B cell (primary cell): ENCODE measurements at regions not wholly inside any gene's neighbourhood (a gene's known extent, or its start where the extent isn't known, plus 50 kb on each side); places are given as distances from the start of the nearest gene placed in this dataset.

Experiments used
- ATAC-seq: fragments of 200-7000 bp; cut with Tn5 transposase; one replicate; pipeline ENCODE4 v1.10.0; 2021; ENCODE audit warnings: low read depth, mild to moderate bottlenecking, moderate number of reproducible peaks, moderate library complexity
- CTCF ChIA-PET: fragments of 350-600 bp; sonication (Branson Sonifier 250); formaldehyde crosslinking; loops from one replicate; lab custom pipeline; 2021; ENCODE audit warnings: antibody characterized with exemption, inconsistent platforms; lab: Charles Lee
- POLR2A ChIA-PET: fragments of 350-600 bp; sonication (Branson Sonifier 250); formaldehyde crosslinking; loops from one replicate; lab custom pipeline; 2021; ENCODE audit warnings: antibody characterized with exemption; lab: Charles Lee
- DNase-seq: peaks from one replicate; pipeline ENCODE4 v3.0.0; 2013
- H2AFZ ChIP-seq: 2 replicates; pipeline ENCODE4 v1.6.1; 2012; ENCODE audit warnings: mild to moderate bottlenecking, low read depth, low read length; ENCODE audit not compliant: insufficient read depth, poor library complexity, severe bottlenecking
- H3K27ac ChIP-seq, 2 donors: 1 replicate in 1 of 2; 2 replicates in 1 of 2; pipeline ENCODE4 v1.5.1; 2012 to 2013; ENCODE audit warnings: low read length in 2 of 2, mild to moderate bottlenecking in 2 of 2, moderate library complexity in 1 of 2
- H3K27me3 ChIP-seq, 4 experiments: fragments of 200-600 bp in 1 of 4; sonication (generic) in 1 of 4; replicated peaks in 1 of 4; 1 replicate in 2 of 4; 2 replicates in 2 of 4; pipeline versions ENCODE4 v1.6.1 to v1.7.0; 2013 to 2016; ENCODE audit warnings: low read length in 3 of 4, mild to moderate bottlenecking in 2 of 4, mixed read lengths in 1 of 4, moderate library complexity in 1 of 4; ENCODE audit not compliant: insufficient read depth in 4 of 4, control insufficient read depth in 3 of 4; ENCODE audit errors: control extremely low read depth in 1 of 4
- H3K36me3 ChIP-seq, 2 experiments: replicated peaks in 1 of 2; 1 replicate in 1 of 2; 2 replicates in 1 of 2; pipeline versions ENCODE4 v1.6.1 to v1.7.1; 2013; ENCODE audit warnings: low read length in 1 of 2; ENCODE audit not compliant: insufficient read depth in 2 of 2, control insufficient read depth in 1 of 2; ENCODE audit errors: control extremely low read depth in 1 of 2, extremely low read depth in 1 of 2
- H3K4me1 ChIP-seq, 2 donors: fragments of 200-600 bp in 1 of 2; sonication (generic) in 1 of 2; 1 replicate in 1 of 2; 2 replicates in 1 of 2; pipeline versions ENCODE4 v1.5.1 to v1.6.1; 2013 to 2017; ENCODE audit warnings: low read length in 2 of 2; ENCODE audit not compliant: control insufficient read depth in 2 of 2, insufficient read depth in 2 of 2
- H3K4me2 ChIP-seq: replicated peaks from 2 replicates; pipeline ENCODE3; 2012; ENCODE audit warnings: mild to moderate bottlenecking, low read depth, low read length; ENCODE audit not compliant: poor library complexity, severe bottlenecking
- H3K4me3 ChIP-seq, 5 experiments: fragments of 200-600 bp in 1 of 5; sonication (generic) in 1 of 5; 1 replicate in 3 of 5; 2 replicates in 2 of 5; pipeline versions ENCODE4 v1.5.1 to v1.7.0; 2011 to 2016; ENCODE audit warnings: low read length in 4 of 5, mild to moderate bottlenecking in 4 of 5, low read depth in 2 of 5, control low read depth in 1 of 5, moderate library complexity in 1 of 5; ENCODE audit not compliant: insufficient read depth in 1 of 5; ENCODE audit errors: control extremely low read depth in 1 of 5, extremely low read depth in 1 of 5
- H3K79me2 ChIP-seq: fragments of 200-600 bp; sonication (generic); one replicate; pipeline ENCODE4 v1.6.0; 2016; ENCODE audit warnings: low read length; ENCODE audit not compliant: control insufficient read depth, insufficient read depth
- H3K9ac ChIP-seq: fragments of 200-600 bp; sonication (generic); 2 replicates; pipeline ENCODE4 v1.6.1; 2017; ENCODE audit warnings: mild to moderate bottlenecking, low read length, moderate library complexity
- H3K9me3 ChIP-seq, 3 donors: one replicate each; pipeline versions ENCODE4 v1.6.1 to v1.7.1; 2013; ENCODE audit warnings: low read length in 2 of 3; ENCODE audit not compliant: control insufficient read depth in 2 of 3, insufficient read depth in 1 of 3; ENCODE audit errors: control extremely low read depth in 1 of 3
- H4K20me1 ChIP-seq: 2 replicates; pipeline ENCODE4 v1.6.0; 2012; ENCODE audit warnings: mild to moderate bottlenecking, low read length; ENCODE audit not compliant: insufficient read depth, control insufficient read depth, poor library complexity, severe bottlenecking
- H3K27ac Mint-ChIP-seq: one replicate; pipeline ENCODE4 v1.8.0; 2021; ENCODE audit warnings: mixed read lengths
- H3K27me3 Mint-ChIP-seq: one replicate; pipeline ENCODE4 v1.8.0; 2021; ENCODE audit warnings: mixed read lengths
- H3K4me1 Mint-ChIP-seq: one replicate; pipeline ENCODE4 v1.8.0; 2021; ENCODE audit warnings: mixed read lengths
- H3K4me3 Mint-ChIP-seq: one replicate; pipeline ENCODE4 v1.8.0; 2021; ENCODE audit warnings: mixed read lengths
- H3K9me3 Mint-ChIP-seq: one replicate; pipeline ENCODE4 v1.8.0; 2022; ENCODE audit warnings: mixed read lengths; ENCODE audit not compliant: insufficient read depth
- EZH2 ChIP-seq: IDR thresholded peaks from 2 replicates; pipeline ENCODE4 v1.6.1; 2012; ENCODE audit warnings: borderline replicate concordance, low read depth, mild to moderate bottlenecking, moderate library complexity, low read length; ENCODE audit not compliant: insufficient read depth, poor library complexity, severe bottlenecking
- WGBS: methylation state at CpG from one replicate; pipeline ENCODE4 v1.1.5; 2013; ENCODE audit warnings: missing lambda C conversion rate; ENCODE audit not compliant: insufficient coverage; 5-methylcytosine and 5-hydroxymethylcytosine counted together
- intact Hi-C: fragments of 100-400 bp; cut with micrococcal nuclease; formaldehyde crosslinking; loops from one replicate; pipeline ENCODE4 v1.10.0; 2022
- TF ChIP-seq, protein P1 (sequence below): fragments of 200-600 bp; IDR thresholded peaks from one replicate; pipeline ENCODE4 v1.8.0; 2022; ENCODE audit warnings: antibody characterized with exemption, mild to moderate bottlenecking

GRCh38 chr4:134885436-134885835 is 683.8 kb upstream of the PABPC4L start:
- no peaks in the 10 kb centered on the region for H3K9me3 ChIP-seq
- Mint-ChIP-seq H3K4me1 (no peaks in the 10 kb centered on the region), H3K4me3 (no peak overlapping the region), H3K27me3 (no peaks in the 10 kb centered on the region), H3K27ac (no peak overlapping the region), H3K9me3 (no peaks in the 10 kb centered on the region)
- ATAC-seq (no peak), DNase-seq (no peak)
- no peaks in the 10 kb centered on the region for H3K4me1 ChIP-seq
- no peaks in the 10 kb centered on the region for H3K36me3 ChIP-seq
- no peak overlapping the region for H3K9ac ChIP-seq
- WGBS = no CpG with 5 or more reads among the region's 2 CpGs
- CTCF ChIA-PET = no interaction called here
- H3K4me2 ChIP-seq = no peak overlapping the region
- no peaks in the 10 kb centered on the region for H3K79me2 ChIP-seq
- H2AFZ ChIP-seq = no peak overlapping the region
- TF ChIP-seq, protein P1, sequence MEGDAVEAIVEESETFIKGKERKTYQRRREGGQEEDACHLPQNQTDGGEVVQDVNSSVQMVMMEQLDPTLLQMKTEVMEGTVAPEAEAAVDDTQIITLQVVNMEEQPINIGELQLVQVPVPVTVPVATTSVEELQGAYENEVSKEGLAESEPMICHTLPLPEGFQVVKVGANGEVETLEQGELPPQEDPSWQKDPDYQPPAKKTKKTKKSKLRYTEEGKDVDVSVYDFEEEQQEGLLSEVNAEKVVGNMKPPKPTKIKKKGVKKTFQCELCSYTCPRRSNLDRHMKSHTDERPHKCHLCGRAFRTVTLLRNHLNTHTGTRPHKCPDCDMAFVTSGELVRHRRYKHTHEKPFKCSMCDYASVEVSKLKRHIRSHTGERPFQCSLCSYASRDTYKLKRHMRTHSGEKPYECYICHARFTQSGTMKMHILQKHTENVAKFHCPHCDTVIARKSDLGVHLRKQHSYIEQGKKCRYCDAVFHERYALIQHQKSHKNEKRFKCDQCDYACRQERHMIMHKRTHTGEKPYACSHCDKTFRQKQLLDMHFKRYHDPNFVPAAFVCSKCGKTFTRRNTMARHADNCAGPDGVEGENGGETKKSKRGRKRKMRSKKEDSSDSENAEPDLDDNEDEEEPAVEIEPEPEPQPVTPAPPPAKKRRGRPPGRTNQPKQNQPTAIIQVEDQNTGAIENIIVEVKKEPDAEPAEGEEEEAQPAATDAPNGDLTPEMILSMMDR = no peak
- TF ChIP-seq EZH2 = no peak
- H3K4me3 ChIP-seq = no peak overlapping the region
- H3K27ac ChIP-seq = no peak overlapping the region
- intact Hi-C loops = no loop called here
- POLR2A ChIA-PET = no interaction called here
- H4K20me1 ChIP-seq = no peaks in the 10 kb centered on the region
- no peaks in the 10 kb centered on the region for H3K27me3 ChIP-seq

DNA sequence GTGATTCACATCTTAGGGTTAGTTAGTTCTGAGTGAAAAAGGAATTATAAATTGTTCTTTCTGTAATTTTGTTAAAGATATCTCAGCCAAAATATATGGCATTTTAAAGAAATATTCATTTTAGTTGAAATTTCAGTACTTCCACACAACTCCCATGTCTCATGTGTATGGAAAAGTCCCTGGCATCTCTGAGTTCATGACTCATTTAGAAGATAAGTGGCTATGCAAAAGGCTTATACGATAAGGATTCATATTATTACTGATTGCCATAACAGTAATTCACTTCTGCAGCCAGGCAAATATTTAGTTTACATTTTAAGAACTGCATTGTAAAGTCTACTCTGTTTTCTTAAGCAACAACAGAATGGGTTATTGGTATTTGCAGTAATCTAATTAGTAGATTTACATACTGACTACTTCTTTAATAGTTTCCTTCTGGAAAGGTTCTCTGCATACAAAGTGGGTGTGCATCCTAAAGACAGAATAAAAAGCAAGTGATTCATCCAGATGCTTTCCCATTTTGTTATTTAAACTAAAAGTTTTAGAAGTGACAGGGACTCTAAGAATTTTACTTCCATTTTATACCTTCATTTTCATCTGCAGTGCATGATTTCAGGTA is 682.4 kb upstream of the PABPC4L start:
- intact Hi-C loops = no loop called here
- Histone ChIP-seq H3K27me3 (no peaks in the 10 kb centered on the region), H3K9ac (no peak overlapping the region), H2AFZ (no peak overlapping the region), H4K20me1 (no peaks in the 10 kb centered on the region), H3K36me3 (no peaks in the 10 kb centered on the region), H3K4me2 (no peak overlapping the region), H3K4me1 (no peaks in the 10 kb centered on the region), H3K9me3 (no peaks in the 10 kb centered on the region), H3K79me2 (no peaks in the 10 kb centered on the region), H3K4me3 (no peak overlapping the region), H3K27ac (no peak overlapping the region)
- POLR2A ChIA-PET = no interaction called here
- no peak for TF ChIP-seq EZH2
- TF ChIP-seq, protein P1 = no peak
- CTCF ChIA-PET = no interaction called here
- DNase-seq (no peak), ATAC-seq (no peak)
- H3K27me3 Mint-ChIP-seq = no peaks in the 10 kb centered on the region
- WGBS = no CpG with 5 or more reads among the region's 1 CpG
- H3K27ac Mint-ChIP-seq = no peak overlapping the region
- H3K9me3 Mint-ChIP-seq = no peaks in the 10 kb centered on the region
- no peak overlapping the region for H3K4me3 Mint-ChIP-seq
- H3K4me1 Mint-ChIP-seq = no peaks in the 10 kb centered on the region
